ENCODE measurements at regions not wholly inside any gene's neighbourhood (a gene's known extent, or its start where the extent isn't known, plus 50 kb on each side); places are given as distances from the start of the nearest gene placed in this dataset.
"Not testable (repeated sequence)": the region's sequence is repeated elsewhere in the genome, so short reads cannot be mapped to it uniquely, and the experiment has no call there.

DNA sequence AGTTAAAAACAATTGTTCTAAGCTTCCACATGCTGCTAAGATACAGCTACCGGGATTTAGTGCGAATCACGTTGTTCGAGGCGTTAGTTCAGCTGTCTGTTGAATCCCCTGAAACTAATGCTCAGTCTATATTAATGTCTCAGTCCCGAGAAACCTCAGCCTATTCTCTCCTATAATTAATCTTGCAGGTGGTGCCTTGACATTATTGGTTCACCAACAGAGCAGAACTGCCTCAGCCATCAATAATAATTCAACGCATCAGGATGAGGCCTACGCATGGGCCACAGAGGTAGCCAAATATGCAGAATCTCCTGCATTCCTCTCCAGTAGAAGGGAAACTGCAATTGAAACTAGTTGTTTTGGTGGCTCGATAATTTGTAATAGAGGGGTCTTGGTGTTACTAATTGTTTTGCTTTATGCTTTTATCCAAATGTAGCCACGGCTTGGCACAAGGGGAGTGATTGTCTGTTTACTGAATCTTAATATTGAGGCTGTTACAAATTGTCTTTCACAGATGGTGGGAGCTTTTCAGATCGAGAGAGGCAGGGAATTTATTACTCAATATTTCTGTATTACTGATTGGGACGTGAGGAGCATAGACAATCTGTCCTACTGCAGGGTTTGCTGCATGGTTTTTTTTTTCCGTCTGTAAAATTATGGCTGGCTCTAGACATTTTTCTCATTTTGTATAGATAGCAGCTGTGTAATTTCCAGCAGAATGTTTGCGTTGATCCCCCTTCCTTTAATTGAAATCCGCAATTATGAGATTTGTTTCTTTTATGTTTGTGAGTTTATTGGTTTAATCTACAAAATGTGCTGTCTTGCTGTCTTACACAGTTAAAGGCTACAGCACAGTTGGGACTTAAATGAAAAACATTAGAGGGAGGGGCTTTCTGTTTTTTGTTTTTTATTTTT lies 1036.5 kb upstream of the NOVA1 start:
- H3K27me3 Mint-ChIP-seq (ENCODE audit: low read depth), result no peaks in the 10 kb centered on the region
- no peaks in the 10 kb centered on the region for H3K36me3 Mint-ChIP-seq (ENCODE audit: low read depth)
- no peak overlapping the region for H3K27ac Mint-ChIP-seq
- no peak for DNase-seq (ENCODE audit: low spot score)
- no peak overlapping the region for H3K4me3 Mint-ChIP-seq
- no peaks in the 10 kb centered on the region for H3K4me1 Mint-ChIP-seq (ENCODE audit: low read depth)
- peaks cover 49% of the 10 kb centered on the region for H3K9me3 Mint-ChIP-seq

DNA sequence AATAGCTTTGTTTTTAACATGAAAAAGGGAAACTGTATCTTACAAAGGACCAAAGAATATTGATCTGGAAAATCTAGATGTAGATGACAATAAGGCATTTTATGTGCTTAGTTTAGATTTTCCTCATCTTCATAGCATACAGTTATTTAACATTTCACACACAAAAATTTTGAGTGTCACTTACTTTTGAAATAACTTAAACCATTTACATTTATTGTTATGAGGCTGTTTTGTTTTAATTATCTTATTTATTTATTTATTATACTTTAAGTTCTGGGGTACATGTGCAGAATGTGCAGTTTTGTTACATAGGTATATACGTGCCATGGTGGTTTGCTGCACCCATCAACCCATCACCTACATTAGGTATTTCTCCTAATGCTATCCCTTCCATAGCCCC lies 1042.9 kb upstream of the NOVA1 start:
- H3K36me3 Mint-ChIP-seq (ENCODE audit: low read depth); H3K4me3 Mint-ChIP-seq; H3K27ac Mint-ChIP-seq; DNase-seq (ENCODE audit: low spot score); H3K4me1 Mint-ChIP-seq (ENCODE audit: low read depth); H3K27me3 Mint-ChIP-seq (ENCODE audit: low read depth): not testable (repeated sequence)
- H3K9me3 Mint-ChIP-seq, result peaks cover 39% of the 10 kb centered on the region

DNA sequence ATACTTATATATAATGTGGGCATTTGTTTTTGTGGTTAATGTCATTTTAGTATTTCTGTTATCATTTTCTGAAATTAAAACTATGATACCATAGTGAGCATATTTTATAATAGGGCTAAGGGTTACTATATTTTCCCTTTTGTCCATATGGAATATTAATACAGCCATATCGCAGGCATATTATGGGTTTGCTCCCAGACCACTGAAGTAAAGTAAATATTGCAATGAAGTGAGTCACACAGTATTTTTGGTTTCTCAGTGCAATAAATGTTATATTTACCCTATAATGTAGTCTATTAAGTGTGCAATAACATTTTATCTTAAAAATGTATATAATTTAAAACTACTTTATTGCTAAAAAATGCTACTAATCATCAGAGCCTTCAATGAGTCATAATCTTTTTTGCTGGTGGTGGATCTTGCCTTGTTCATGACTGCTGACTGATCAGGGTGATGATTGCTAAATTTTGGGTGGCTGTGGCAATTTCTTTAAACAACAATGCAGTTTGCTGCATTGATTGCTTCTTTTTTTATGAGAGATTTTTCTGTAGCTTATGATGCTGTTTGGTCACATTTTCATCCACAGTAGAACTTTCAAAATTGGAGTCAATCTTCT lies 1044.5 kb upstream of the NOVA1 start:
- H3K27me3 Mint-ChIP-seq (ENCODE audit: low read depth), result no peaks in the 10 kb centered on the region
- H3K27ac Mint-ChIP-seq, result no peak overlapping the region
- H3K36me3 Mint-ChIP-seq (ENCODE audit: low read depth), result no peaks in the 10 kb centered on the region
- peaks cover 32% of the 10 kb centered on the region for H3K9me3 Mint-ChIP-seq
- no peak for DNase-seq (ENCODE audit: low spot score)
- no peaks in the 10 kb centered on the region for H3K4me1 Mint-ChIP-seq (ENCODE audit: low read depth)
- no peak overlapping the region for H3K4me3 Mint-ChIP-seq

DNA sequence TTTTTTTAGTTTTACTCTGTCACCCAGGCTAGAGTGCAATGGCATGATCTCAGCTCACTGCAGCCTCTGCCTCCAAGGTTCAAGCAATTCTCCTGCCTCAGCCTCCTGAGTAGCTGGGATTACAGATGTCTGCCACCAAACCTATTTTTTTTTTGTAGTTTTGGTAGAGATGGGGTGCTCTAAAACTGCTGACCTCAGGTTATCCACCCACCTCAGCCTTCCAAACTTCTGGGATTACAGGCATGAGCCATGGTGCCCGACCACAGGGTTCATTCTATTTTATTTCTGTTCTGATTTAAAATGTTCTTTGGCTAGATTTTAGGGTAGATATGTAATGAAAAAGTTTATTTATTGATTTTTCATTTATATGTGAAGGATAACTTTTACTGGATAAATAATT lies 1062.8 kb upstream of the NOVA1 start:
- Mint-ChIP-seq H3K9me3 (peaks cover 69% of the 10 kb centered on the region), H3K4me1 (ENCODE audit: low read depth) (no peaks in the 10 kb centered on the region), H3K4me3 (no peak overlapping the region), H3K27ac (no peak overlapping the region), H3K27me3 (ENCODE audit: low read depth) (no peaks in the 10 kb centered on the region), H3K36me3 (ENCODE audit: low read depth) (no peaks in the 10 kb centered on the region)
- DNase-seq (ENCODE audit: low spot score), result no peak

DNA sequence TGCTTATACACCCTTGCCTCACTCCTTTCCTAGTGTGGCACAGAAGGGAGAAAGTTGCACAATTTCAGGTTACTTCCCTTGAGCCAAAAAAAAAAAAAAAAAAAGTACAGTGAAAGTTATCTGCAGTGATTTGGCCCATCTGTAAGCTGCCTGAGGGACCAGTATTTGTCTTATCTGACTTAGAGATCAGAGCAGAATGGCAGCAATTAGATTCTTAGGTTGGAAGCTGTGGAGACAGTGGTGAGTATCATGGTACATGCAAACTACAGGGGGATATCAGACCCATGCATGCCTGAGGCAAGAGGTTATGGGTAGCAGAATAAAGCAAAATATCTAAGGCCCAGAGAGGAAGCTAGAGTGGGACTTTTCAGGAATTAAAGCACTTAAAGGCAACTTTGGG lies 1070.7 kb upstream of the NOVA1 start:
- DNase-seq (ENCODE audit: low spot score), result no peak
- H3K4me3 Mint-ChIP-seq, result no peak overlapping the region
- H3K4me1 Mint-ChIP-seq (ENCODE audit: low read depth), result no peaks in the 10 kb centered on the region
- no peaks in the 10 kb centered on the region for H3K36me3 Mint-ChIP-seq (ENCODE audit: low read depth)
- H3K27me3 Mint-ChIP-seq (ENCODE audit: low read depth), result no peaks in the 10 kb centered on the region
- no peak overlapping the region for H3K27ac Mint-ChIP-seq
- peaks cover 66% of the 10 kb centered on the region for H3K9me3 Mint-ChIP-seq

DNA sequence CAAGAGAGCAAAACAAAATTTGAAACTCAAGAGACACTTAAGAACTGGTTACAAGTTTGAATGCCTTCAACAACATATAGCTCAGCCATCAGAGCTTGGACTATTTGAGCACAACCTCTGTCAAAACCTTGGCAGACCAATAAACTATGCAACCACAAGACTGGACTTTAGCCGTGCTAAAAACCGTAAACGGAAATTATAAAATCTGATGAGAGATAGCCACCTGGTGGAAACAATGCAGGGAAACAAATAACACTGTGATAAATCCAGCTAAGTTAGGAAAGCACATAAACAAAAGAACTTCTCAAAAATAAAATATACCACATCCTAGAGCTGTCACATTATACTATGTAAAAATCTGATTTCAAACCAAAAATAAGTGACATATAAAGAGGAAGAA lies 1074.2 kb upstream of the NOVA1 start:
- no peaks in the 10 kb centered on the region for H3K36me3 Mint-ChIP-seq (ENCODE audit: low read depth)
- no peak overlapping the region for H3K27ac Mint-ChIP-seq
- no peak for DNase-seq (ENCODE audit: low spot score)
- H3K4me3 Mint-ChIP-seq, result no peak overlapping the region
- H3K4me1 Mint-ChIP-seq (ENCODE audit: low read depth), result no peaks in the 10 kb centered on the region
- H3K27me3 Mint-ChIP-seq (ENCODE audit: low read depth), result no peaks in the 10 kb centered on the region
- H3K9me3 Mint-ChIP-seq, result peaks cover 47% of the 10 kb centered on the region

DNA sequence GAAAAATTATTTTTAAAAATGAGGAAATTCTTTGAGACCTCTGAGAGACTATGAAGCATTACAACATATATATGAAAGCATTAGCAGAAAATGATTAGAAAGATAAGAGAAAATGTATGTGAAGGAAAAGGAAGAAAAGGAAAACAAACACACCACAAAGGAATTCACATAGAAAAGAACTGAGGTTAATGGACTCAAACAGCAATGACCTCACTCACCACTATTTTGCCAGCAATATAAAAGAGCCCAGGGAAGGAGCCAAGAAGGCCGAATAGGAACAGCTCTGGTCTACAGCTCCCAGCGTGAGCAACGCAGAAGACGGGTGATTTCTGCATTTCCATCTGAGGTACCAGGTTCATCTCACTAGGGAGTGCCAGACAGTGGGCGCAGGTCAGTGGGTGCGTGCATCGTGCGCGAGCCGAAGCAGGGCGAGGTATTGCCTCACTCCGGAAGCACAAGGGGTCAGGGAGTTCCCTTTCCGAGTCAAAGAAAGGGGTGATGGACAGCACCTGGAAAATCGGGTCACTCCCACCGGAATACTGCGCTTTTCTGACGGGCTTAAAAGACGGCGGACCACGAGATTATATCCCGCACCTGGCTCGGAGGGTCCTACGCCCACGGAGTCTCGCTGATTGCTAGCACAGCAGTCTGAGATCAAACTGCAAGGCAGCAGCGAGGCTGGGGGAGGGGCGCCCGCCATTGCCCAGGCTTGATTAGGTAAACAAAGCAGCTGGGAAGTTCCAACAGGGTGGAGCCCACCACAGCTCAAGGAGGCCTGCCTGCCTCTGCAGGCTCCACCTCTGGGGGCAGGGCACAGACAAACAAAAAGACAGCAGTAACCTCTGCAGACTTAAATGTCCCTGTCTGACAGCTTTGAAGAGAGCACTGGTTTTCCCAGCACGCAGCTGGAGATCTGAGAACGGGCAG lies 1075.2 kb upstream of the NOVA1 start:
- peaks cover 41% of the 10 kb centered on the region for H3K9me3 Mint-ChIP-seq
- H3K4me1 Mint-ChIP-seq (ENCODE audit: low read depth), result not testable (repeated sequence)

DNA sequence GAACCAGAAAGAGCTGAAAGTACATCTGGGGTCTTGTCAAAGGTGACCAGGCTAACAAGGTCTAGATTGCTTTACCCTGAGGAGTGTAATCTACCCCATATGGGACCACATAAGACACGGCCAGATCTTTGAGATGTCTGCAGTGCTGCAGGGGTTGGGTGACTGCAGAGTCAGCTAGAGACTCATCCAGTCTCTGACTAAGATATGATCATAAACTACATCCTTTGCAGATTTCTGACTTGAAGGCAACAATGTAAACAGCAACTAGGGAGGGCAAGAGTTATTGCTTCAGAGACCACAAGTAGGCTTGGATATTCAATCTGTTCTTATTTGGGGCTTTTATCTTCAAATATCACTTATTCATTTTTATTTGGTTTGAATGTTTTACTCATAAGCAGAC lies 1080.5 kb upstream of the FOXG1 start:
- no peaks in the 10 kb centered on the region for H3K36me3 Mint-ChIP-seq (ENCODE audit: low read depth)
- H3K27ac Mint-ChIP-seq, result no peak overlapping the region
- H3K4me3 Mint-ChIP-seq, result no peak overlapping the region
- H3K9me3 Mint-ChIP-seq, result peaks cover 46% of the 10 kb centered on the region
- H3K27me3 Mint-ChIP-seq (ENCODE audit: low read depth), result no peaks in the 10 kb centered on the region
- no peaks in the 10 kb centered on the region for H3K4me1 Mint-ChIP-seq (ENCODE audit: low read depth)
- no peak for DNase-seq (ENCODE audit: low spot score)

More for the DNA sequence above, 1075.2 kb upstream of the NOVA1 start:
- H3K4me3 Mint-ChIP-seq; H3K27me3 Mint-ChIP-seq (ENCODE audit: low read depth); H3K27ac Mint-ChIP-seq; DNase-seq (ENCODE audit: low spot score); H3K36me3 Mint-ChIP-seq (ENCODE audit: low read depth): not testable (repeated sequence)

DNA sequence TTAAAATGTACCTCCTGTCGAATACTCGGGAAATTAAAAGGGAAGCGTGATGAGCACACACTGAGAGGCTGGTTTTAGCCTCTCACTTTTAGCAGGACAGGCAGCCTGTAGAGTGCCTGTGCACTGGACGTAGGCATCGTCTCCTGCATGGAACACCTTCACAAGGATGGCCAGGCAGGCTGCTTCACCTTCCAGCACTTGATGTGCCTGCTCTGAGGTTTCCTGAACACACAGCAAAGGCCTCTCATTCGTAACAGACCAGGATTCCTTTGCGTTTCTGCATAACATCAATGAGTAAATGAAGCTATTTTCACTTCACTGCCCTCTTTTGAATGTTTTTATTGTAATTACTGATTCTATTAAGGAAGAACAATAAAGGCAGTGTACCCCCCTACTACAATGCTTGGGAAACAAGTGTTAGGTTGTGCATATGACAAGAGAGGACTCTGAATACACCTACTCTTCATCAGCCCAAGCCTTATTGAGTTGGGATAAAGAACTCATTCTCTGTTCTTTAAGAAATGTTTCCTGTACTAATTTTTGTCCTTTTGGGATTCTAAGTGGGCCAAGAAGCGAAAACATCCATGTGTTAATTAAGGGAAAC lies 1077.6 kb upstream of the FOXG1 start:
- H3K27me3 Mint-ChIP-seq (ENCODE audit: low read depth), result no peaks in the 10 kb centered on the region
- H3K9me3 Mint-ChIP-seq, result peaks cover 53% of the 10 kb centered on the region
- H3K27ac Mint-ChIP-seq, result no peak overlapping the region
- no peaks in the 10 kb centered on the region for H3K4me1 Mint-ChIP-seq (ENCODE audit: low read depth)
- H3K36me3 Mint-ChIP-seq (ENCODE audit: low read depth), result no peaks in the 10 kb centered on the region
- no peak for DNase-seq (ENCODE audit: low spot score)
- no peak overlapping the region for H3K4me3 Mint-ChIP-seq

DNA sequence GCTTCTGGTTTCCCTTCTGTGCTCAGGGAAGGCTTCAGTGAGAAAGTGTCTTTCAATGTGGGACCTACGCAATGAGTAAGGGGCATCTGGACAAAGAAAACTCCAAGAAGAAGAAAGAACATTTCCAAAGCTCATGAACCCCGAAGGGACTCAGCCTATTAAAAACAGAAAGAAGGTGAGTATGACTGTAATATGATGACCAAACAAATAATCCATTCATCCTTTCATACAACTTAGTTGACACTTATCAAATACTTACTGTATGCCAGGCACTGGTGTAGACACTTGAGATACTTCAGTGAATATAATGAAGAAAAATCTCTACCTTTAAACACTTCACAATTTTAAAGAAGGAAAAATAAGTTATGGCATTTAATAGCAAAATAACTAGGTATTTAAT lies 1054.2 kb upstream of the FOXG1 start:
- Mint-ChIP-seq H3K4me1 (ENCODE audit: low read depth) (no peaks in the 10 kb centered on the region), H3K27ac (no peak overlapping the region), H3K9me3 (peaks cover 69% of the 10 kb centered on the region), H3K36me3 (ENCODE audit: low read depth) (no peaks in the 10 kb centered on the region), H3K27me3 (ENCODE audit: low read depth) (no peaks in the 10 kb centered on the region), H3K4me3 (no peak overlapping the region)
- DNase-seq (ENCODE audit: low spot score), result no peak

DNA sequence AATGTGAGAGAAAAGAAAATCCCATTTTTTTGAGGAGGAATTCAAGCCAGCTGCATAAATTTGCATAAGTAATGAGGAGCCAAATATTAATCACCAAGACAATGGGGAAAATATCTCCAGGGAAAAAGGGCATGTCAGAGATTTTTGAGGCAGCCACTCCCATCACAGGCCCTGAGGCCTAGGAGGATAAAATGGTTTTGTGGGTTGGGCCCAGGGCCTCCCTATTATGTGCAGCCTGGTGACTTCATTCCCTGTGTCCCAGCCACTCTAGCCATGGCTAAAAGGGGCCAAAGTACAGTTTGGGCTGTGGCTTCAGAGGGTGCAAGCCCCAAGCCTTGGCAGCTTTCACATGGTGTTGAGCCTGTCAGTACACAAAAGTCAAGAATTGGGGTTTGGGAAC lies 1051.0 kb upstream of the FOXG1 start:
- Mint-ChIP-seq H3K4me1 (ENCODE audit: low read depth) (no peaks in the 10 kb centered on the region), H3K27ac (no peak overlapping the region), H3K27me3 (ENCODE audit: low read depth) (no peaks in the 10 kb centered on the region), H3K9me3 (peaks cover 67% of the 10 kb centered on the region), H3K4me3 (no peak overlapping the region), H3K36me3 (ENCODE audit: low read depth) (no peaks in the 10 kb centered on the region)
- DNase-seq (ENCODE audit: low spot score), result no peak

DNA sequence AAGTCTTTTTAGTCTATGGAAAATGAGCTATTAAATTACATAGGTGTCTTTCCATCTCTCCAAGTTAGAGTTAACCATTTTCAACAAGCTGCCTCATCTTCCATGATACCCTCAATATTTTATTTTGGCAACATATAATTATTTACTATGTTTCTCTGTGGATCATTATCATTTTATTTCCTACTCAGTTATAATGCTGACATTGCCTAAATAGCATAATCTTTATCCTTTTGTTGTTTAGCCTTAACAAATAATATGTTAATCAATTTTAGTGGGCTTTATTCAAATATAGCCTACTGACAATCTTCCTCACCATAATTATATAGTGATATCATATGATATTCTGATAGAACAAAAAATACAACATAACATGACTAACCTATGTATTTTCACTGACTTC lies 1044.8 kb upstream of the FOXG1 start:
- Mint-ChIP-seq H3K4me1 (ENCODE audit: low read depth) (no peaks in the 10 kb centered on the region), H3K9me3 (peaks cover 58% of the 10 kb centered on the region), H3K4me3 (no peak overlapping the region), H3K27me3 (ENCODE audit: low read depth) (no peaks in the 10 kb centered on the region), H3K36me3 (ENCODE audit: low read depth) (no peaks in the 10 kb centered on the region), H3K27ac (no peak overlapping the region)
- no peak for DNase-seq (ENCODE audit: low spot score)

DNA sequence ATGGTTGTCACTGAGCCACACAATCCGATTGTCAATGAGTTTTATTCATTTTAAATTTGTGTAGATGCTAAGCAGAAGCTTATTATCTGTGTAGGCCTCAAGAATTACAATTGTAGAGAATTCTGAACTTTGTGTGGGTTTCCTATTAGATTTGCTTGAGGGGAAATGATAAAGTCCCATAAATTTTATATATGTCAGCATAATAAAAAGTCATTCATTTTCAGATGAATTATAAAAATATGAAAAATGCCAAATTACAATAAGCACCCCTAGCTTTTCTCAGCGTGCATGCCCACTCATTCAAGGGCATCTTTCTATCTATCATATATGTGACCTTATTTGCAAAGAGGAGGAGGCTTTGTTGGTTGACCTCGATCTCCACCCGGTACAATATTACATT lies 1041.1 kb upstream of the FOXG1 start:
- Mint-ChIP-seq H3K4me3 (no peak overlapping the region), H3K27ac (no peak overlapping the region), H3K9me3 (peaks cover 45% of the 10 kb centered on the region), H3K27me3 (ENCODE audit: low read depth) (no peaks in the 10 kb centered on the region), H3K36me3 (ENCODE audit: low read depth) (no peaks in the 10 kb centered on the region), H3K4me1 (ENCODE audit: low read depth) (no peaks in the 10 kb centered on the region)
- DNase-seq (ENCODE audit: low spot score), result no peak
